ENCODE measurements at regions not wholly inside any gene's neighbourhood (a gene's known extent, or its start where the extent isn't known, plus 50 kb on each side); places are given as distances from the start of the nearest gene placed in this dataset.

- Histone ChIP-seq H3K4me1 (ENCODE audit: control insufficient read depth, insufficient read depth, low read length) (no peaks in the 10 kb centered on the region), H3K9me3 (ENCODE audit: control insufficient read depth, low read length) (no peaks in the 10 kb centered on the region), H3K27ac (ENCODE audit: low read depth, low read length) (no peak overlapping the region), H3K9ac (ENCODE audit: extremely low read depth, low read length, poor library complexity, severe bottlenecking) (no peak overlapping the region), H3K27me3 (ENCODE audit: control insufficient read depth, insufficient read depth, low read length, poor library complexity, severe bottlenecking) (no peaks in the 10 kb centered on the region), H3K4me3 (ENCODE audit: low read length) (no peak overlapping the region), H3K36me3 (ENCODE audit: control insufficient read depth, insufficient read depth, low read length) (no peaks in the 10 kb centered on the region)
- no peak for TF ChIP-seq CTCF (conservative IDR thresholded peaks at IDR 0.05)
- no peaks in the 10 kb centered on the region for H3K36me3 Mint-ChIP-seq (ENCODE audit: low read depth)
- H3K9me3 Mint-ChIP-seq: no peaks in the 10 kb centered on the region
- no peak overlapping the region for H3K4me3 Mint-ChIP-seq
- no peak overlapping the region for H3K27ac Mint-ChIP-seq
- 87 to 100% methylated on average over 4 of the region's 4 CpGs for WGBS, 2 experiments (ENCODE audit: insufficient coverage in 1 of 2, insufficient read length in 1 of 2)
- no peaks in the 10 kb centered on the region for H3K27me3 Mint-ChIP-seq (ENCODE audit: insufficient read depth)
- H3K4me1 Mint-ChIP-seq: no peaks in the 10 kb centered on the region
- DNase-seq: no peak
These were observed 139.5 kb upstream of the SETBP1 start for GRCh38 chr18:44541159-44541558.

DNA sequence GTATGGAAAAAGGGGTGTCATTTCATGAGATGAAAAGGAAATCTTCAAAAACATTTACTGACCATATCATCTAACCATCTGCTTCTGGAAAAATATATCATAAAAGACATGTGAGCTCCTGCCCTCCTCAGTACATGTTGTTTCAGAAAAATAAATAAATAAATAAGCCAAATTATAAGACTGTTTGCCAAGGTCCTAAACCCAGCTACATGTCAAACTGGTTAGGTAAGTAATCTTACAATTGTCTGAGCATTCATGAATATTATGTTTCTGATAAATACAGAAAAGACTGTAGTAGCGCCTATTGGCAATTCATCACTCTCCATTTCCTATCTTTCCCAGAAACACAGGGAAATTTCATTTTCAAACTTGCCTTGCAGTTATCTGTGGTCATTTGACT, 138.9 kb upstream of the SETBP1 start:
- no peaks in the 10 kb centered on the region for H3K9me3 Mint-ChIP-seq
- no peaks in the 10 kb centered on the region for H3K27me3 Mint-ChIP-seq (ENCODE audit: insufficient read depth)
- no peak overlapping the region for H3K4me3 Mint-ChIP-seq
- no peak overlapping the region for H3K4me3 ChIP-seq (ENCODE audit: low read length)
- no peaks in the 10 kb centered on the region for H3K9me3 ChIP-seq (ENCODE audit: control insufficient read depth, low read length)
- no peaks in the 10 kb centered on the region for H3K4me1 Mint-ChIP-seq
- WGBS, 2 experiments (ENCODE audit: insufficient coverage in 1 of 2, insufficient read length in 1 of 2): no CpG with 5 or more reads among the region's 1 CpG
- no peak for DNase-seq
- no peaks in the 10 kb centered on the region for H3K36me3 ChIP-seq (ENCODE audit: control insufficient read depth, insufficient read depth, low read length)
- H3K27ac Mint-ChIP-seq: no peak overlapping the region
- no peak for TF ChIP-seq CTCF (conservative IDR thresholded peaks at IDR 0.05)
- no peaks in the 10 kb centered on the region for H3K4me1 ChIP-seq (ENCODE audit: control insufficient read depth, insufficient read depth, low read length)
- no peaks in the 10 kb centered on the region for H3K27me3 ChIP-seq (ENCODE audit: control insufficient read depth, insufficient read depth, low read length, poor library complexity, severe bottlenecking)
- no peaks in the 10 kb centered on the region for H3K36me3 Mint-ChIP-seq (ENCODE audit: low read depth)
- no peak overlapping the region for H3K27ac ChIP-seq (ENCODE audit: low read depth, low read length)
- no peak overlapping the region for H3K9ac ChIP-seq (ENCODE audit: extremely low read depth, low read length, poor library complexity, severe bottlenecking)

DNA sequence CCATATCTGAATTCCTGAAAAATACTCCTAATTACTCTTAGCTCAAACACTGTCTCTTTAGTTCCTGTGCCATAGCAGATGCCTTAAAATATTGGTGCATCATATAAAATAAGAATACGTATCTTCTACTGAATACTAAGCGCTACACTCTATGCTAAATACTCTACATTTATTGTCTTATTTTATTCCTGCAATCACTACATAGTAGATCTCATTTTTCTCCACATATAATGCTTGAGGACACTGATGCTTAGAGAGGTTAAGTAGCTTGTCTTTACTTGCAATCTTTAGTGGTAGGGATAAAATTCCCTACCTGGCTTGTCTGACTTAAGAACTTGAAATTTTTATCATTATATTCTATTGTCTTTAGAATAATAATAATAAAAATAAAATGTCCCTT, 137.3 kb upstream of the SETBP1 start:
- no peaks in the 10 kb centered on the region for H3K9me3 Mint-ChIP-seq
- peaks cover 3% of the 10 kb centered on the region for H3K4me1 Mint-ChIP-seq
- 100% methylated on average over 2 of the region's 2 CpGs; no CpG with 5 or more reads in 1 of the 2 experiments for whole genome bisulfite sequencing, 2 experiments (ENCODE audit: insufficient coverage in 1 of 2, insufficient read length in 1 of 2)
- H3K27me3 ChIP-seq (ENCODE audit: control insufficient read depth, insufficient read depth, low read length, poor library complexity, severe bottlenecking): no peaks in the 10 kb centered on the region
- no peaks in the 10 kb centered on the region for H3K36me3 Mint-ChIP-seq (ENCODE audit: low read depth)
- H3K27me3 Mint-ChIP-seq (ENCODE audit: insufficient read depth): no peaks in the 10 kb centered on the region
- H3K27ac Mint-ChIP-seq: no peak overlapping the region
- no peak overlapping the region for H3K4me3 ChIP-seq (ENCODE audit: low read length)
- no peaks in the 10 kb centered on the region for H3K4me1 ChIP-seq (ENCODE audit: control insufficient read depth, insufficient read depth, low read length)
- no peak overlapping the region for H3K9ac ChIP-seq (ENCODE audit: extremely low read depth, low read length, poor library complexity, severe bottlenecking)
- no peak for DNase-seq
- no peak for TF ChIP-seq CTCF (conservative IDR thresholded peaks at IDR 0.05)
- no peaks in the 10 kb centered on the region for H3K36me3 ChIP-seq (ENCODE audit: control insufficient read depth, insufficient read depth, low read length)
- no peak overlapping the region for H3K27ac ChIP-seq (ENCODE audit: low read depth, low read length)
- H3K4me3 Mint-ChIP-seq: no peak overlapping the region
- H3K9me3 ChIP-seq (ENCODE audit: control insufficient read depth, low read length): no peaks in the 10 kb centered on the region

All from endodermal cell (in vitro differentiated cells).